MCF 10A (cell line): ENCODE measurements at regions not wholly inside any gene's neighbourhood (a gene's known extent, or its start where the extent isn't known, plus 50 kb on each side); places are given as distances from the start of the nearest gene placed in this dataset.

Experiments
- BruUV-seq: library from RNA; stranded (reverse); fragments of 400-500 nt; replicated peaks from 2 replicates; lab custom pipeline; 2021; lab: Mats Ljungman, UMichigan
- CTCF ChIA-PET: fragments of 300-600 bp; sonication (Branson Sonifier 250); formaldehyde crosslinking; extraction: SDS; loops from one replicate; lab custom pipeline; 2021; ENCODE audit warnings: antibody characterized with exemption, inconsistent platforms; lab: Yijun Ruan, JAX
- POLR2A ChIA-PET: fragments of 300-600, 350-650 bp; sonication (Branson Sonifier 250); formaldehyde crosslinking; extraction: SDS; loops from one replicate; lab custom pipeline; 2020; ENCODE audit warnings: antibody characterized with exemption, inconsistent platforms; lab: Yijun Ruan, JAX
- DNase-seq: peaks from one replicate; pipeline ENCODE4 v3.0.0-alpha.2; 2018; ENCODE audit not compliant: unreplicated experiment
- H3K27ac Mint-ChIP-seq: one replicate; pipeline ENCODE4 v1.8.0; 2022; ENCODE audit warnings: mild to moderate bottlenecking, low read depth, mixed read lengths; ENCODE audit not compliant: unreplicated experiment
- H3K27me3 Mint-ChIP-seq: one replicate; pipeline ENCODE4 v1.8.0; 2022; ENCODE audit warnings: mixed read lengths; ENCODE audit not compliant: insufficient read depth, unreplicated experiment
- H3K36me3 Mint-ChIP-seq: one replicate; pipeline ENCODE4 v1.8.0; 2022; ENCODE audit warnings: mild to moderate bottlenecking, moderate library complexity, mixed read lengths; ENCODE audit not compliant: insufficient read depth, unreplicated experiment
- H3K4me1 Mint-ChIP-seq: one replicate; pipeline ENCODE4 v1.8.0; 2022; ENCODE audit warnings: mixed read lengths; ENCODE audit not compliant: insufficient read depth, unreplicated experiment
- H3K4me3 Mint-ChIP-seq: one replicate; pipeline ENCODE4 v1.8.0; 2022; ENCODE audit warnings: mild to moderate bottlenecking, moderate library complexity, mixed read lengths; ENCODE audit not compliant: unreplicated experiment
- H3K9me3 Mint-ChIP-seq: one replicate; pipeline ENCODE4 v1.8.0; 2022; ENCODE audit warnings: mixed read lengths; ENCODE audit not compliant: unreplicated experiment
- CTCF ChIP-seq: fragments of 200-600 bp; IDR thresholded peaks from one replicate; pipeline ENCODE4 v1.8.0; 2022; ENCODE audit warnings: antibody characterized with exemption, mild to moderate bottlenecking; ENCODE audit not compliant: unreplicated experiment
- intact Hi-C: fragments of 100-400 bp; cut with micrococcal nuclease; formaldehyde crosslinking; loops from 2 replicates; pipeline ENCODE4 v1.14.1; 2022

- POLR2A ChIA-PET: no interaction called here
- Mint-ChIP-seq H3K4me1 (no peaks in the 10 kb centered on the region), H3K27ac (no peak overlapping the region), H3K36me3 (no peaks in the 10 kb centered on the region), H3K4me3 (no peak overlapping the region), H3K27me3 (no peaks in the 10 kb centered on the region), H3K9me3 (no peaks in the 10 kb centered on the region)
- BruUV-seq: no TSS peak
- no peak for DNase-seq
- CTCF ChIA-PET: no interaction called here
- intact Hi-C loops: no loop called here
- no peak for TF ChIP-seq CTCF
Measured at GRCh38 chr3:193903512-193903817, 232.5 kb upstream of the HES1 start.

- H3K27me3 Mint-ChIP-seq: no peaks in the 10 kb centered on the region
Measured at GRCh38 chr3:193903966-193904365, 232.0 kb upstream of the HES1 start.

GRCh38 chr3:193905541-193906396 is 230.2 kb upstream of the HES1 start:
- no peaks in the 10 kb centered on the region for H3K9me3 Mint-ChIP-seq
- CTCF ChIA-PET: interaction anchor here (1.2 kb wide), 1 partner anchor 46 kb away, joined by 5 read pairs; no protein-coding TSS in a partner anchor
- H3K4me3 Mint-ChIP-seq: no peak overlapping the region
- no peaks in the 10 kb centered on the region for H3K36me3 Mint-ChIP-seq
- no peak overlapping the region for H3K27ac Mint-ChIP-seq
- POLR2A ChIA-PET: interaction anchor here (1.8 kb wide), 1 partner anchor 9 kb away, joined by 4 read pairs; no protein-coding TSS in a partner anchor
- no peaks in the 10 kb centered on the region for H3K27me3 Mint-ChIP-seq
- intact Hi-C loops: no loop called here
- no peaks in the 10 kb centered on the region for H3K4me1 Mint-ChIP-seq
- BruUV-seq: no TSS peak
- no peak for TF ChIP-seq CTCF
- DNase-seq: no peak

More at GRCh38 chr3:193903966-193904365, 232.0 kb upstream of the HES1 start:
- H3K4me1 Mint-ChIP-seq: no peaks in the 10 kb centered on the region
- ChIA-PET POLR2A (interaction anchor here (1.1 kb wide), 1 partner anchor 14 kb away, joined by 3 read pairs; no protein-coding TSS in a partner anchor), CTCF (interaction anchor here (0.7 kb wide), 1 partner anchor 44 kb away, joined by 3 read pairs; no protein-coding TSS in a partner anchor)
- no peak for DNase-seq
- intact Hi-C loops: no loop called here
- BruUV-seq: no TSS peak
- H3K36me3 Mint-ChIP-seq: no peaks in the 10 kb centered on the region
- no peaks in the 10 kb centered on the region for H3K9me3 Mint-ChIP-seq
- no peak overlapping the region for H3K4me3 Mint-ChIP-seq
- TF ChIP-seq CTCF: no peak
- H3K27ac Mint-ChIP-seq: no peak overlapping the region

- Mint-ChIP-seq H3K27ac (no peak overlapping the region), H3K27me3 (no peaks in the 10 kb centered on the region), H3K36me3 (no peaks in the 10 kb centered on the region), H3K9me3 (no peaks in the 10 kb centered on the region), H3K4me3 (no peak overlapping the region), H3K4me1 (no peaks in the 10 kb centered on the region)
- POLR2A ChIA-PET: interaction anchor here (1.8 kb wide), 1 partner anchor 10 kb away, joined by 4 read pairs; no protein-coding TSS in a partner anchor
- intact Hi-C loops: no loop called here
- BruUV-seq: no TSS peak
- no peak for DNase-seq
- CTCF ChIA-PET: no interaction called here
- no peak for TF ChIP-seq CTCF
Measured at GRCh38 chr3:193906849-193907410, 229.0 kb upstream of the HES1 start.
